Heart left ventricle (tissue), 13 donors: ENCODE measurements at regions not wholly inside any gene's neighbourhood (a gene's known extent, or its start where the extent isn't known, plus 50 kb on each side); places are given as distances from the start of the nearest gene placed in this dataset.

ENCODE experiments used
- CTCF ChIP-seq, 12 donors: fragments of 200-600 bp; sonication (generic) in 4 of 12; IDR thresholded peaks; one replicate each; pipeline versions ENCODE4 v1.5.0 to v1.8.0; 2018 to 2022; ENCODE audit warnings: antibody characterized with exemption in 12 of 12, mild to moderate bottlenecking in 5 of 12
- POLR2A ChIP-seq, 2 donors: fragments of 450-650 bp; IDR thresholded peaks; one replicate each; pipeline ENCODE4 v1.6.1; 2017; ENCODE audit warnings: antibody characterized with exemption in 2 of 2, mild to moderate bottlenecking in 2 of 2, moderate library complexity in 2 of 2
- donor health status: ischemic (EF 13 %, LVEDD 7.1; RV severe dilation, severe dysfunction).
- donor health status: DM: no; HTN: yes; CAD: no.
- donor health status: DM: no; HTN: no; CAD: no.
- donor health status: ischemic (EF 25% LVEDD 6.9; RV normal size, moderate dysfunction).
- donor health status: ischemic (EF 25% LVEDD 5.7; RV mildly dilated, moderate dysfunction).
- donor health status: ischemic (EF 35%, LVEDD 5.7; RV mildly dilated, moderate dysfunction).
- donor health status: nonischemic (EF 11% LVEDD 7.7; RV severe dilation, severe dysfunction).
- donor health status: DM: yes; HTN: yes; CAD: no.
- donor health status: PGD.
- donor health status: ischemic (EF 29% LVEDD 5.4; RV normal size, mild dysfunction).
- donor health status: nonischemic (EF 23%, LVEDD 6.1; RV moderate dilation, normal function).

- TF ChIP-seq CTCF (IDR thresholded peaks at IDR 0.05) = no peak
- TF ChIP-seq POLR2A (IDR thresholded peaks at IDR 0.05) = no peak
Observed at GRCh38 chr11:96707273-96707672, 317.5 kb downstream of the JRKL start.
